Stimulated activated CD8-positive, alpha-beta memory T cell treated with anti-CD3 and anti-CD28 coated beads, Interleukin-12 subunit alpha, Interleukin-12 subunit beta, amount 100 ng/mL, for 1 hour (primary cell): ENCODE measurements at regions not wholly inside any gene's neighbourhood (a gene's known extent, or its start where the extent isn't known, plus 50 kb on each side); places are given as distances from the start of the nearest gene placed in this dataset.
A peak's percentile ranks its signal among the peaks of the same experiment; 100 is the strongest.

Experiments
- DNase-seq: peaks from one replicate; pipeline ENCODE4 v3.0.0-alpha.2; 2020; ENCODE audit warnings: low read depth

DNA sequence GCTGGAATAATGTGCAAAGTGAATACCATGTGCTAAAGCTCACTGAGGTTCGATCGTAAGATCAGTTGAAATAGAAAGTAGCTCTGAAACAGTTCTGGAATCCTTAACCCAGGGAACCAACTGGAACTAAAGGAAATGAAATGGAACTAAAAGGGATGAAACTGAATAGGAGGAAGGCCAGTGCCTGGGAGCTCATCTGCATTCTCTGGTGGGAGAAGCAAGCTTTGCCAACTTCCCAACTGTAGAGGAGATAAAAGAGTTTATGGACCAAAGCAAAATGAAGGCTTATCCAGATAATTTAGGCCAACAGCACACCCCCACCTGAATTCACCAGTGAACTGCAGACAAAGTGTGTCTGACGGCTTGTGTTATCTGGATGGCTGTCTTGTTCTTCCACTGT, 188.6 kb upstream of the HABP2 start:
- no peak for DNase-seq

DNA sequence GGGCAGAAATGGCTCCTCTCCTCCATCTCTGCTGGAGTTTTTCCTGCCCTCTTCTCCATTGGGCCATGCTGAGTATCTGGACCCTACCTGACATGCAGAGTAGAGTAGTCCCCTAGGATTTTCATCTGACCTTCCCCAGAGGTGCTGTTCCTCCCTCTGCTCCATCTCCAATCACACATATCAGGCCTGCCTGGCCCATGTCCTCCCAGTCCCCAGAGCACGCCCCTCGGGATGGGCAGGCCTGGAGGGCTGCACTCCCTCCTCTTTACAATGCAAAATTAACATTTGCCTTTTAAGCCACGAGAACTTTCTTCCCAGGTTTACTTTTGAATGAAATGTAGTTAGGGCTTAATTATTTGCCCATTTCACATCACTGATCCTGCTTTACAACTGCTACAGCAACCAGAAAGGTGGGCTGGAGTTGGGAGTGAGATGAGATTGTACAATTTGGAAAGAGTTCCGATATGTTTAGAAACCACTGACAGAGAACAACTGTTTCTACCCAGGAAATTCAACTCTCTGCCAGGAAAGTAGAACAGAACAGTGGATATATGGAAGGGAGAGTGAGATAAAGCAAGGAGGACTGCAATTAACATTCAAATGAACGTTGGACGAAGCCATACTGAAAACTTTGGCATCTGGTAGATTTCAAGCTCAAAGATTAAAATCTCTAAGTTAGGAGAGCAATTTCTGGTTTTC, 184.0 kb upstream of the HABP2 start:
- DNase-seq, result no peak

DNA sequence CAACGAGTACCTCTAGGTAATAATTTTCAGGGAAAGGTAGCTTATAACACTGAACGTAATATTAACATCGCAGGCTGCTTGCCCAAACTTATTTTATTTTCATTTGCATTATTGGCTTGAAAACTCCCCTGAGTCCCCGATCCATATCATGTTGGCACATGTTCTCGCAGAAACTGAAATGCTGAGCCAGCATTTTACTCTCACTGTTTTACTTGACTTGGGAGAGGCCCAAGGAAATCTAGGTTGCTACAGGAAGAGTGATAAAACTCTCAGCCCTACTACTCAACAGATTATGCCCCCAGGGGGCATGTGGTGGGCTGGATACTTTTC, 183.5 kb upstream of the HABP2 start:
- DNase-seq, result no peak

DNA sequence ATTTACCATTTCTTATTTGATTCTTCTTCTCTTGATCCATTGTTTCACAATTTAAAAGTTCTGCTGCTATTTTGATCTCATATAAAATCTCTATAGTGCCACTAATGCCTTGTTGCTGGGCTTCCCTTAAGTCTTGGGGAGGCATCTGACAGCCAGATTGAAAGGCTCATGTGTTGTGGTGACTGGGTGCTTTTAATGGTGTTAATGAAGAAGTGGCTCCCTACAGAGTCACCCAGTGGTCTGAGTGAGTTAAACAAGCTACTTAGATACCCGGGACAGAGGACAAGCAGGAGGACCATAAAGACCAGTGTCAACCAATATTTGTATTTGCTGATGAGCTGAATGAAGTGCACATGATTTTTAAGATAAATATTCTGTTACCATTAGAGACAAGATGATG, 176.4 kb upstream of the HABP2 start:
- DNase-seq, result no peak

DNA sequence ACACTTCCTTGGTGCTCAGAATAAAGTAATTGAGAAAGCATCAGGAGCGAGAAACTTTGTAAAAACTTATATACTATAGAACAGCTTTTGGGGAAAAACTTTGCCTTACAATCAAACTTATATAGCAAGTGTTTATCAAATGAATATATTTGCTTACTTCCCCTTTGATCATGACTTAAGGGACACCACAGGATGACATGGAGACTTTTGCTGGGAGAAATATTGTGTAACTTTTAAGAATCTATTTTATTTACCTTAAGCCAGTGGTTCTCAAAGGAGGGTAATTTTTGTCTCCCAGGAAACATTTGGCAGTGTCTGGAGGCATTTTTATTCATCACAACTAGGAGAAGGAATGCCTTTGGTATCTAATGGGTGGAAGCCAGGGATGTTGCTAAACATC, 173.8 kb upstream of the HABP2 start:
- no peak for DNase-seq

DNA sequence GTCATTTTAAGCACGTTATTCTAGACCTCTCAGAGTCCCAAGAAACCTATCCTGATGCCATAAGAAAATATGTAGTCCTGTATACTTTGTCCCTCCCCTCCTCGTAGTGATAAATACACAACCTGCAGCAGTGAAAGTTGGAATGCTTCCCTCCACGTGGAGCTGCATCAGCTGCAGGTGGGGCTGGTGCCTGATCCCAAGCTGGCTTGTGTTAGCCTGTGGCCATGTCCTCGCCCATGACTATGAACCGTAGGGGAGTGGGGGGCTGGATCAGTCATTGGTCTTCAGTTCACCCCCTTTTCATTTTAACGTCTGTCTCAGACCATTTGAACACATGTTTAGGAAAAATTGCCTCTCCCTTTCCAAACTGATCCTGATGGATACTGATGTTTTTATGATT, 171.4 kb upstream of the HABP2 start:
- no peak for DNase-seq

DNA sequence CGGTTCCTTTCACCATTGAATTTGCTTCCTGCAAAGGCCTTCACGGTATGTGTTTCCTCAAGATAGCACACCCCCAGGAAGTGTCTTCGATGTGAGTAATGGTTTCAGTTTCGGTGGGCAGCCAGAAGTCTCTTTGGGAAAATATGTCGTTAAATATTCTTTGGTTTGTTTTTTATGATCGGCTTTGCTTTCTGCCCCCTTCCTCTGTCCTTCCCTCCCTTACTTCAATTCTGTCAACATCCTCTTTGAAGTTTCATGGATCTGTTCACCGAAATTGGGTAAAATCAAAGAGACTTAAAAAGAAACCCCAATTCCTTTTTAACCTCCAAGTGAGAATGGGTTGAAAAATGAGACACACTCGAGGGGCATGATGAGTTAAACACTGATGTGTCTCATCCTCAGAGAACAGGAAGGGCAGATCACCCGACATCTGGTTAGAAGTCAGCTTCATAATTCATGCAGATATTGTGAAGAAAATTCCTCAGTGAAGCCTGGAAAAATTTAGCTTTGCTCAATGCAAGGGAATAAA, 170.8 kb upstream of the HABP2 start:
- DNase-seq, result peak; percentile 24

DNA sequence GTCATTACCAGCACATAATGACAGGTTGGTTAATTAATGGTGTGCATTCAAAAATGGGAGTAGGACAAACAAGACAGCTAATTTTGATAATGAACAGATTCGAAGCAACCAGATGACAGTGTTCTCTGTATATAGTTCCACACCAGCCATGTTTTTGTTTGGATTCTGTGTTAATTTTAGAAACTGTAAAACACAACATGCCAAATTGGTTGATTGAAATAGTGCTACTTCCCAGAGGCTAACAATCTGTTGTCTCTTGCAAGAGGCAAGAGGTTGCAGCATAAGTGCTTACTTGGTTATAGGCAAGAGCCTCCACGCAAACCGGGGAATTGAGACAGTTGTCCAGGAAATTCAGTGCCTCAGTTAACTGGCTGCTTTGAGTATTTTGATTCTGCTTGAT, 170.2 kb upstream of the HABP2 start:
- no peak for DNase-seq

DNA sequence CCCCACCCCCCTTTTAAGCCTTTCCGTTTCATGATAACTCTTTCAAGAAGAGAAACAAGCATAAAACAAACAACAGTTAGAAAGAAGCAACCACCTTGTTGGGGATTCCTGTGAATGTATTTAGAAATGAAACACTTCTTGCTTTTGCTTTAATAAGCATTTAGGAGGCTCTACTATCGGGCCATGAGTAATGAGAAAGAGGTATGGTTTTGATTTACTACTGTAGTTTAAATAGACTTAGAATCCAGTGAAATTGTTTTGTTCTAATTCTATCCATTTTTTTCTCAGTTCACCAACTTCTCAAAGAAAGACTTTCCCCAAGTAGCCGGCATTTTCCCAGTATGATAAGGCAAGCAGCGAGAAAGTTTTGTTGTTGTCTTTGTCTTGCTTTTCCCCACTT, 168.7 kb upstream of the HABP2 start:
- DNase-seq, result no peak

DNA sequence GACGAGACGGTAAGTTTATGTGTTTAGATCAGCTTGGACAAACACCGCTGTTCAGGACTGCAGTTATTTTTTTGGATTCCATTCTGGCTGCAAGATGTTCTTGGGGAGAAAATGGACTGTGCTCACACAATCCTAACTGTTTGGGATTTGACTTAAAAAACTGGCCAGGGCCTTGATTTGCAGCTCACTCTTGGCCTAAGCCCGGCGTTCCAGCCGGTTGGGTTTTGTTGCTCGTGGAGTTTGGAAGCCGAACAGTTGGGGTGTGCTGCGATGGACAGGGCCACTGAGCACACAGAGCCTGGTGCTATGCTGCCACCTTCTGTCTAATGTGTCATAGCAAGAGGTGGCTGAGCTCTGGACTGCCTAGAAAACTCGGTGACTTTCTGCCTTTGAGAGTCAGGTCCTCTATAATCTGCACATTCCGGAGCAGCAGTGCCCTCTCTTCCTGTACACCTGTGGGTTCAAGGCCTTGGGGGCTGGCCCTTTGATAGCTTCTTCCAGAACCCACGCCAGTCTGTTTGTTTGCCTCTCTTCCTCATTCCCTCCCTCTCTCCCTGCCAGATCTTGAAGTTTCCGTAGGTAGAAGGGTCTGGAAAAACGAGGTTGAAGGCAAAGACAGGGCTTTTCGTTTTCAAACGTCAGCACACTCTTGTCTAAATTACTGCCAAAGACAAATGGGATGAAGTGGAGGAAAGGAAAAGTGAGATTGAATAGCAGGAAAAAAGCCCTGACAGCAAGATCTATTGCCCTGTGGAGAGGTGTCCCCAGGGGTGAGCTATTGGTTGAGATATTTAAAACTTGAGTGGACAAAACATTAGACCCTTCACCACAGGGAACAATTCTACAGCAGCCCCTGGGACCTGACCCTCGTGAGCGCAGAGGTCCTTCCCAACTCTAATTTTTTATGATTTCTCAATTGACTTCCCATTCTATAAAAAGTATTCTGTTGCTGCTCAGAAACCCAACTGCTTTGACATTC, 167.5 kb upstream of the HABP2 start:
- DNase-seq, result peak; percentile 44

DNA sequence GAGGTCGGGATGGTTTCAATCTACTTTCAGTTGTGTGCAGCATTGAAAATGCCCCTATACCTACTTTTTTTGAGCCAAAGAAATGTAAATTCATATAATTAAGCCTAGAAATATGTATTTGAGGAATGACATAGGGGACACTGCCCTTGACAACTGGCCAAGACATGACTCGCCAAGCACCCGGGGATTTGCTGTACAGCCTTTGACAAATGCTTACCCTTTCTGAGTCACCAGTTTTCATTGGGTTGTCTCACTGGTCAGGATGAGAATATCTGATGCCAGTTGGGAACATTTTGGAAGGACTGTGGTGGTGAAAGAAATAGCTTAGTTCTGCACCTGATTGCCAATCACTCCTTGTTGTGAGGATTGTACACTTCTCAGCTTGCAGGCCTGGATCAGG, 166.8 kb upstream of the HABP2 start:
- DNase-seq, result no peak

DNA sequence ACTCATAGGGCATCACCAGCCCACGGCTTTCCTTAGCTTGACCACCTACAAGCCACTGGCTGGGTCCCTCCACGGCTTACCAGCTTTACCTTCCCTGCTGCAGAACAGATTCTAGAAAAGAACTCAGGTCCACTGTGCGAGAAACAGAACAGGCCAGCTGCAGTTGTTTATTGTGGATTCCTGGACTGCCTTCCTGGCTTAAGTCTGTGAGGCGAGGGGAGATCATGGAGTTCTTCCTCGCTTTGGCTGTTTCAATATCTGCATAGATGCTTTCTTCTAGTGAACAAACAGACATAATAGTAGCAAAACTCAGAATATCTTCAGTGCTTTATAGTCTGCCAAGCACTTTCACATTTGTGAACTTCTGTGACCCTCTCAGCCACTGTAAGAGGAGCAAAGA, 162.9 kb upstream of the HABP2 start:
- DNase-seq, result no peak

DNA sequence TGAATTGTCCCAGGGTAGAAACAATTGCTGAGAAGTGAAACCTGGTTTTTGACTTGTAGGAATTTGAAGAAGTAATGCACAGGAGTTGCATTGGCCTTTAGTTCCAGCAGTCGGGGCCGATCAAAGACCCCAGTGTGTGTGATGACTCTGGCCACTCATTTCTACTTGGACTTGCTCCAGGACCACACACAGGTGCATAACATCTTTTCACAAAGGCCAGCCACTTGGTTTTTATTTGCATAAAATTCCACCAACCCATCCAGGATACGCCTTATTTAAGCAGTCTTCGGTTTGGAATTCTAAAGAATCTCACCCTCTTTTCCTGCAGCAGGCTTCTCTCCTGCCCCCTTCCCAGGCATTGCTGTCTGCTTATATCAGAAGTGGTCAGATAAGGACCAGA, 162.0 kb upstream of the HABP2 start:
- DNase-seq, result no peak

DNA sequence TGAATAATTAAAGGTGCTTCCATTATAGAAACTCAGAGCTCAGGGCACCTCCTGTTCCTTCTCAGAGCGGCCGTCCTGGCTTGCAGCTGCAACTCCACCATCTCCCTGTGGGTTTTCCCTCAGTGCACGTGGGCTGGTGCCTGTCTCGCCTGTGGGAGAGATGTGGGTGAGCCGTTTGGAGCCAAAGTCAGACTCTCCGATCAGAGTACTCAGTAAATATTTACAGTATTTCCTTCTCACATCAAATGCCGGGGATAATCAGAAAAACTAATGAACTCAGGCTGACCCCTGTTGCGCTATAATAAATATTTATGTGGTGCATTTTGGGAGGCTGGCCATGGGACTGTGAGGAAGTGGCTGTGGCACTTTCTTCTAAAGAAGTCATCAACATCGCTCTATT, 155.8 kb upstream of the HABP2 start:
- DNase-seq, result no peak

DNA sequence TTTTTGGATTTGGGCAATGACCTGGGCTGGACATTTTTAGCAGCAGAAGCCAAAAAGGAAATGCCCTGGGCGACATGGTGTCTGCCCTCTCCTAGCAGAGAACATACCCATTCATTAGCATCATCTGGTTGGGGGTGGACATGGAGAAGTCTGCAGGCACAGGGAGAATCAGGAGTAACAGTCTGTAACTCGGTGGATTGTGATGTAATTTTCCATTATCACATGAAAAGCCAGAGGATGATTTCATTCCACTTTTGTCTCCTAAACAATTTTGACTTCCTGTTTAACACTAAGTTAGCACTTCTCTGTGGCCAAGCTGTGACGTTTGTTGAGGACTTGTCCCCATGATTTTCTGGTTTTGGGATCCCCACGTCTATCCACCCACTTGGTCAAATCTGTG, 153.8 kb upstream of the HABP2 start:
- no peak for DNase-seq

DNA sequence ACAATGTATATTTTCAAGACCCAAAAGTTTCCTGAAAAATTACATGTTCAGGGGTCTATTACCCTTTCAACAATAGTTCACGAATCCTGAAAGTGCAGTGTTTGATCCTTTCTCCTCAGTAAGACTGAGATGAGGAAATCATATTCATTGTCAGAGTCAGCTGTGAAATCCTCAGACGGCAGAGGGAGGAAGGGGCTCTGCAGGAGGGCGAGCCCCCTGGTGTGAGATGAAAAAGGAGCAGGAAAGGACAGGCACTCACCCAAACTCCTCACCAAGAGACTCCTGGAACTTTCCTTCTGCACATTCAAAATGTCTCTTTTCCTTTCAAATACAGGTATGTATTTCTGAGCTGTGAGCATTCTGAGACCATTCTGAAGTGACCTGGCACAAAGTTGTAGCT, 150.3 kb upstream of the HABP2 start:
- DNase-seq, result no peak

DNA sequence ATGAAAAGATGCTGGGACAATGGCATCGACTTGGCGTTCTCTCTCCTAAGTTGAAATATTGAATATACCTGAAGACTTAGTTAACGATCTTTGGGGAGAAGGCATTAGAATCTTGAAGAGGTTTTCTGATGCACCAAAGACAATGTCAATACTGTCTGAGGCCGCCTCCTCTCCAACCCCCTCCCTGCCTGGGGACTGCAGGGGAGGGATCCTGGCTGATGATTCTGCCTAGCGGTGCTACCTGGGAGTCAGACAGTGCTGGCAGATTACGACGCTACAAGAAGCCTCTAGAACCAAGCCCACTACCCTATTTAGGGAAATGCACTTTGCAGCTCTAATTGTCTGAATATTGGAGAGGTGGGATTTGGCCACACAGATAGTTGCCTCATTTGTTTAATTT, 145.6 kb upstream of the HABP2 start:
- DNase-seq, result no peak

DNA sequence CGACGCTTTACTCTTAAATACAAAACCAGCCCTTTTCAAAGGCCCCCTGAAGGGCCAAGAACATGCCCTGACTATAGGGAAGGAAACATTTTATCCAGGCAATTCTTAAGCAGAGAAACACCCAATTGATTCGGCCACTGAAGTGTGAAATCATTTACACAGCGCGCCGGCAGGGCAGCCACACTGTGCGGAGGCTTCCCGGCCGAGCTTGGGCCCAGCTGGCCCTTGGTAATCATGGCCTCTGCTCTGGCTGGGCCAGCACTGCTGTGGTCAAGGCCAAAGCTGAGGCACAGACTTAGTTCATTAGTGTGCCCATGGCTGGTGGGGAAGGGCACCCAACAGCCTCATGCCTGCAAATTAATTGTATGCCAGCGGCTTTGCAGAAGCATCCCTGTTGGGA, 143.7 kb upstream of the HABP2 start:
- no peak for DNase-seq

DNA sequence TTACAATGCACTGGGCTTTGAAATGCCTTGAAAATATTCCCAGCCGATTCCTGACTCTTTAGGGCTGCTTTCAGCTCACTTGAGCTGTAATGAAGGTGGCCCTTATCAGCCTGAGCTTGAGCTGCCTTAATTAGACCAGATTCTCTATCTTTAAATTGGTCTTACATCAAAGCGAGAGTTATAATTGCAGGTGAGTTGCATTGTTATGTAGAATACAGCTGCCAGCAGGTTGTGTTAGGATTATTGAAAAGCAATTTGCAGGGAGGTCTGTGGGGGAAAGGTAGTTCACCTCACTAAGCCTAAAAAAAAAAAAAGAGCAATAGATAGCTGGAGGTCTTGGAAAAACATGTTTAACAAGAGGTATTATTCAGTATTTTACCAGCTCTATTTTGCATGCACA, 142.2 kb upstream of the HABP2 start:
- no peak for DNase-seq

DNA sequence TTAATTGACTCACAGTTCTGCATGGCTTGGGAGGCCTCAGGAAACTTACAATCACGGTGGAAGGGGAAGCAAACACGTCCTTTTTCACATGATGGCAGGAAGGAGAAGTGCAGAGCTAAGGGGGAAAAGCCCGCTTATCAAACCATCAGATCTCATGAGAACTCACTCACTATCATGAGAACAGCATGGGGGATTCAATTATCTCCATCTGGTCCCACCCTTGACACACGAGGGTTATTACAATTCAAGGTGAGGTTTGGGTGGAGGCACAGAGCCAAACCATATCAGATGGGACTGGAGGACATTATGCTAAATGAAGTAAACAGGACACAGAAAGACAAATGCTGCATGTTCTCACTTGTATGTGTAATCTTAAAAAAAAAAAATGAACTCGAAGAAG, 141.4 kb upstream of the HABP2 start:
- no peak for DNase-seq

DNA sequence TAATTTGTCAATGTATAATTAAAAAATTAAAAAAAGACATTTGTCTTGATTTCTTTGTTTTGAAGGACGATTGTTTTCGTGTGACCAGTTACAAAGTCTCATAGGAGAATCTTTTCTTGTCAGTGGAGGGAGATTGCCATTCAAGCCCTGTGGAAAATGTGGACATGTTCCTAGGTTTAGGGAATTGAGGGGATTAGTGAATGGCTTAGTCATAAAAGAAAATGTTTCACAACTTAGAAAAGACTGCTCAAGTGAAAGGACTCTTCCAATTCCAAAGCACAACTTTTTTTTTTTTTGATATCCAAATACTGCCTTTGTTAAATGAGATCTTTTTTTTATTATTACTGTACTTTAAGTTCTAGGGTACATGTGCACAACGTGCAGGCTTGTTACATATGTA, 140.7 kb upstream of the HABP2 start:
- DNase-seq, result no peak

DNA sequence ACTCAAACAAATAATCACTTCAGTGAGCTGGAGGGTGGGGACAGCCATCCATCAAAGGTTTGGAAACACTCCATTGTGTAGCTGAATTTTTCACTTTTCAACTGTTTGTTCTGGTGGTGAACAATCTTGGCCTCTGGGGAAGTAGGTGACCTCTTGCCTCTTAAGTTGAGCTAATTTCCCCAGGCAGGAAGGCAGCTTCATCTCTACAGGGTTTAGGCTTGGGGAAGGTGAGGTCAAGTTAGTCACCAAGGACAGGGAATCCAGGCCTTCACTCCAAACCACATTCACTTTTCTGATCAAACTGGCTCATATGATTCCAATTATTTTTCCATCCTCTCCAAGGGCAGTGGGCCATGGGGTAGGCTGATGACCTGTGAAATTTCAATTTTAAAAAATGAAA, 138.3 kb upstream of the HABP2 start:
- no peak for DNase-seq

DNA sequence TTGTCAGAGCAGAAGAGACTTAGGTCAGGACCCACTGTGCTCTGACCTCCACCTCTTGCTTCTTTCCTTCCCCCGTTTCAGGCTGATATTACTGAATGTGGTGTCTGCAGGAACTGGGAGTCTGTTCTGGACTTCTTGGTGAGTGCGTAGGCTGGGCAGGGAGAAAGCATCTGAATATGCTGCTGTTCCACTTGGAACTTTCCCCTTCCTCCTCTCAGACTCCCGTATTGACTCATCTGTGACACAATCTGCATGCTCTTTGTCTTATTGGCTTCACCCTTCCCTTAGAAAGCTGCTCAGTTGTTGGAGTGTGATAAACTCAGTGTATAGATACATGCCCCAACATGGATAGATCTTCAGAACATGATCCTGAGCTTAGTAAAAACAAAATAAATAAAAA, 137.6 kb upstream of the HABP2 start:
- DNase-seq, result no peak
